Gastroesophageal sphincter (tissue), 3 donors: ENCODE measurements at regions not wholly inside any gene's neighbourhood (a gene's known extent, or its start where the extent isn't known, plus 50 kb on each side); places are given as distances from the start of the nearest gene placed in this dataset.

Source experiments
- CTCF ChIP-seq, 4 experiments: fragments of 200-600 bp in 2 of 4; fragments of 450-650 bp in 2 of 4; sonication (generic) in 1 of 4; IDR thresholded peaks; one replicate each; pipeline ENCODE4 v1.5.1; 2017 to 2019; ENCODE audit warnings: antibody characterized with exemption in 4 of 4, mild to moderate bottlenecking in 2 of 4, moderate library complexity in 2 of 4
- EP300 ChIP-seq: sonication (generic); formaldehyde crosslinking; IDR thresholded peaks from one replicate; pipeline ENCODE4 v1.6.1; 2017; ENCODE audit warnings: antibody characterized with exemption, mild to moderate bottlenecking
- POLR2A ChIP-seq, 2 donors: fragments of 450-650 bp; IDR thresholded peaks; one replicate each; pipeline ENCODE4 v1.6.1; 2017; ENCODE audit warnings: antibody characterized with exemption in 2 of 2, mild to moderate bottlenecking in 2 of 2, moderate library complexity in 1 of 2
- POLR2AphosphoS5 ChIP-seq: sonication (generic); formaldehyde crosslinking; IDR thresholded peaks from one replicate; pipeline ENCODE4 v1.6.1; 2017; ENCODE audit warnings: antibody characterized with exemption

GRCh38 chr7:32378988-32379387, 111.2 kb downstream of the LSM5 start:
- TF ChIP-seq CTCF (IDR thresholded peaks at IDR 0.05) (no peak), POLR2A (IDR thresholded peaks at IDR 0.05) (no peak), POLR2AphosphoS5 (no peak), EP300 (no peak)
